Heart left ventricle (tissue), 13 donors: ENCODE measurements at regions not wholly inside any gene's neighbourhood (a gene's known extent, or its start where the extent isn't known, plus 50 kb on each side); places are given as distances from the start of the nearest gene placed in this dataset.

Source experiments
- CTCF ChIP-seq, 12 donors: fragments of 200-600 bp; sonication (generic) in 4 of 12; IDR thresholded peaks; one replicate each; pipeline versions ENCODE4 v1.5.0 to v1.8.0; 2018 to 2022; ENCODE audit warnings: antibody characterized with exemption in 12 of 12, mild to moderate bottlenecking in 5 of 12
- POLR2A ChIP-seq, 2 donors: fragments of 450-650 bp; IDR thresholded peaks; one replicate each; pipeline ENCODE4 v1.6.1; 2017; ENCODE audit warnings: antibody characterized with exemption in 2 of 2, mild to moderate bottlenecking in 2 of 2, moderate library complexity in 2 of 2
- donor health status: ischemic (EF 13 %, LVEDD 7.1; RV severe dilation, severe dysfunction).
- donor health status: DM: no; HTN: yes; CAD: no.
- donor health status: DM: no; HTN: no; CAD: no.
- donor health status: ischemic (EF 25% LVEDD 6.9; RV normal size, moderate dysfunction).
- donor health status: ischemic (EF 25% LVEDD 5.7; RV mildly dilated, moderate dysfunction).
- donor health status: ischemic (EF 35%, LVEDD 5.7; RV mildly dilated, moderate dysfunction).
- donor health status: nonischemic (EF 11% LVEDD 7.7; RV severe dilation, severe dysfunction).
- donor health status: DM: yes; HTN: yes; CAD: no.
- donor health status: PGD.
- donor health status: ischemic (EF 29% LVEDD 5.4; RV normal size, mild dysfunction).
- donor health status: nonischemic (EF 23%, LVEDD 6.1; RV moderate dilation, normal function).

GRCh38 chr7:136087881-136088280 lies 110.7 kb upstream of the MTPN start:
- TF ChIP-seq CTCF (IDR thresholded peaks at IDR 0.05) (no peak), POLR2A (IDR thresholded peaks at IDR 0.05) (no peak)
